GM19239 (cell line): ENCODE measurements at regions not wholly inside any gene's neighbourhood (a gene's known extent, or its start where the extent isn't known, plus 50 kb on each side); places are given as distances from the start of the nearest gene placed in this dataset.
"Not testable (repeated sequence)": the region's sequence is repeated elsewhere in the genome, so short reads cannot be mapped to it uniquely, and the experiment has no call there.

Experiments
- DNase-seq: peaks from one replicate; pipeline ENCODE4 v3.0.0; 2011; ENCODE audit warnings: low spot score; ENCODE audit not compliant: insufficient read length
- FAIRE-seq: peaks from 2 replicates; lab custom pipeline; 2011; peaks lifted over from hg19 to GRCh38; lab: Jason Lieb, UNC

DNA sequence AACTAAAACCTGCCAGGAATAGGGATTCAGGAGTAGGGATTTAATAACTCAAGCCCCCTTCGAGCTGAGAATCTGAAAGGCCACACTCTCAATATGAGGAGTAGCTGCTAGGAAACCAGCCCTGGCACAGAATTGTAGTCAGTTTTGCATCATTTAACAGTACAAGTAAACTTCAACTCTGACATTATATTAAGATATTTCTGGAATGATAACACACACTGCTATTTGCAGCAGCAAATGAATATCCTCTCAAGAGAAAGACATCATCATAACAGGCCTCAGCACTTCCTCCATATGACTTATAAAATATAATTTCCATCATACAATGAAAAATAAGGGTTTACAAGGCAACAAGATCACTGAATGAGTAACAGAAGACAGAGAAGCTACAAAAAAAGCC lies 138.2 kb upstream of the RFX3 start:
- DNase-seq, result no peak
- FAIRE-seq, result no peak

DNA sequence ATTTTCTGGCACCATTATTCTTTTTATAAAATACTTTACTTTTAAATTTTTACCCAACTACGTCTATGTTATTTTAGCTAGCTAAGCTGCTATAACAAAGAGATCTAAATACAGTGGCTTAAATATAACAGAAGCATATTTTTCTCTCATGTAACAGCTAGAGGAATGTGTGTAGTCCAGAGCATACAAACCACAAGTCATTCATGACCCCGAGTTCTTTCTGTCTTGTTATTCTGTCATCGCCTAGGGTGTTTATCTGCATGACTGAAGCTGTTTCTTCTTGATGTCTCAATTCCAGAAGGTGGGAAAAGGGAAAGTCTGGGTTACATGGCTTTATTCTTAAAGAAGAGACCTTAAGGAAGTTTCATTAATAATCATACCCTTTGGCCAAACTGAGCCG lies 136.9 kb upstream of the RFX3 start:
- no peak for FAIRE-seq
- DNase-seq, result no peak

DNA sequence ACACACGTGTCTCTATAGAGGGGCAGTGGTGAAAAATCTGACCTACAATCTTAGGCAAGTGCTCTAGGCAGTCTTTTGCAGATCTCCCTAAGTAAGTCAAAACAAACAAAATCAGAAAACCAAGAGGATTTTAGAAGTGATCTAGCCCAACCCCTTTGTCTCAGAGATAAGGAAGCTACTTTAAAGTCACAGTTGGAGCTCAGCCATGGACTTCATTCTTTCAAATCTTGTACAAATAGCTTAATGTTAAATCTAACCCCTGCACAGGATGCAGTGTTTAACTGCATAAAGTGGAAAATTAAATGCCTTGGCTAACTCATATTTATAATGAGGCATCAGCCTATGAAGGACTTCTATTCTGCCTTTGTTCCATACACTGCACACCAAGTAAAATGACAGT lies 135.1 kb upstream of the RFX3 start:
- FAIRE-seq, result no peak
- DNase-seq, result no peak

DNA sequence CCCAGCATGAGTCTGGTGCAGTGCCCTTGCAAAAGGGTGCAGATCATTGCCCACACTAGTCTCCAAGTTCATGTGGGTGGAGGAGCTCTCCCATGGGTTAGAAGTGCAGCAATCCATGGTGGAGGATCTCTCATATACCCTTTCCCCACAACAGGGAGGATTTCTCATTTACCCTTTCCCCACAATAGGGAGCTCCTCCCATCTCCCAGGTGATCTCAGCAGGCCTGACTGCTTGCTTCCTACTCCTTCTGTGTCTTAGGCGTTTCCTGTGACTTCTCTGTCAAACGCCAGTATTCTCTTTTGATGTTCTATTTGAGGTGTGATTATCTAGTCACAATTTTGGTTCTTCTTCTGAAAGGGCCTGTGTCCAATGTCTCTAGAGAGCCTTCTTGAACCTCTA lies 133.8 kb upstream of the RFX3 start:
- DNase-seq (no peak), FAIRE-seq (no peak)

DNA sequence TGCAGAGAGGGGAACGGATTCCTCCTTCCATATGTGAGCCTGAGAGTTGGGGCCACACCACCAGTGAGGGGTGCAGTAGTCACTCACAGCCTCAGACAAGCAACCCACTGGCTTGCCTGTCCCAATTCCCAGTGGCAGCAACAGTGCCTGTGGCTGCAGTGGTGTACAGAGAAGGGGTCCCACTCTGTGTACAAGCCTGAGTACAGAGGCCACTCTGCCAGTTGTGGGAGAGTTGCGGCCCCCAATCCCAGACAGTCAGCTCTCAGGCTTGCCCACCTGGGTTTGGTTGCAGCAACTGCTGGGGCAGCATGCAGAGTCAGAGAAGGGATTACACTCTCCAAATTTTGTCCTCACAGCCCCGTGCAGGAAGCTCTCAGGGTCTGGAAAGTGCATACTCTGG lies 133.2 kb upstream of the RFX3 start:
- DNase-seq (no peak), FAIRE-seq (no peak)

DNA sequence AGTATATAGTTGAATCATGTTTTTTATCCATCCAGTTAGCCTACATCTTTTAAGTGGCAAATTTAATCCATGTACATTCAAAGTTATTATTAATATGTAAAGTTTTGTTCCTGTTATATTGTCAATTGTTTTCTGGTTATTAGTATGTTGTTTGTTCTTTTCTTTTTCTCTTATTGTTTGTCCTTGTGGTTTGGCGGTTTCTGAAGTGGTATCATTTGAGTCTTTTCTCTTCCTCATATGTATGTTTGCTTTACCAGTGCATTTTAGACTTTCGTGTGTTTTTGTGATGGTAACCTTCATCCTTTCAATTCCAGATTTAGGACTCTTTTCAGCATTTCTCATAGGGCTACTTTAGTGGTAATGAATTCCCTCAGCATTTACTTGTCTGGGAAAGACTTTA lies 130.4 kb upstream of the RFX3 start:
- FAIRE-seq, result no peak
- no peak for DNase-seq

DNA sequence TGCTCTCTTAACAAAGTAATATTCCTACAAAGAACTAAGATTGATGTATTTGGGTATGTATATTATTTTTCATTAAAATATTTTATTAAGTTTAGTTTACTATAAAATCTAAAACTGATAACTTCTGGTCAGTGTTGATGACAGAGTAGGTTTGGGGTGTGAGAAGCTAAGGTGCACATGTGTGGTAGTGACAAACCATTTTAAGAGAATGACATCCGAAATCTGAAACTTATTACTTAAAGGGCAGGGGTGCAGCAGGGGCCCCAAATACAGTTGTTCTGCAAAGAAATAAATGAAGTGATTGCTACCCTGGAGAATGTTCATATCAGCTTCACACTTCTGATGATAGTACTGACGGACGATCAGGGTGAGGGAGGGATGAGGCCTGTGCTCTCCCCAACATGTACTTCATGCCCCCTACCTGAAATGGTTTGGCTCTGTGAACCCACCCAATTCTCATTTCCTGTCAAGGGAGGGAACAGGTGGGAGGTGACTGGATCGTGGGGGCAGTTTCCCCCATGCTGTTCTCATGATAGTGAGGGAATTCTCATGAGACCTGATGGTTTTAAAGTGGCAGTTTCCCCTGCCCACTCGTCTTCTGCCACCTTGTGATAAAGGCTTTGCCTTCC lies 125.3 kb upstream of the RFX3 start:
- DNase-seq (no peak), FAIRE-seq (peak; percentile 77)

DNA sequence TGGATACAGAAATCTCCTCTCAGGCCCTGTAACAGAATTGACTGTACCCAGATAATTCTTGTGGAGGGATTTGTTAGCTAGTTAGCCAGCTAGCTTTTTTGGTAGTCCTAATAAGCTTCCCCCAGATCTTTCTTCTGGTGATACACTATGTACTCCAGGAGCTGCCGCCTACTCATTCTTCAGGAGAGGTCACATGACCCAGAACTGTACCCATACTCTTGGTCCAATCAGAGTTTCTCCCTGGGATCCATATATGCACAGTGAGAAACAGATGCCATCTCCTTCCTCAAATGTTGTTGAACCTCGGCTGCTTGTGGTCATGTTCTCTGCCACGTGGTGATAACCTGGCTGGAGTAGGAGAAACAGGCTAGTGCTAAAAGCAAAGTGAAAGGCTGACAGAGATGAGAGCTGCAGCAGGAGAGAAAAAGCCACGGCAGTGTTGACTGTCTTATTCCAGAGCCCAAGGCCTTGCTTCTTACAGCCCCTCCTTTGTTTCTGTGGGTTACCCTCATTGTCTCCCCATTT lies 123.0 kb upstream of the RFX3 start:
- FAIRE-seq (no peak), DNase-seq (no peak)

DNA sequence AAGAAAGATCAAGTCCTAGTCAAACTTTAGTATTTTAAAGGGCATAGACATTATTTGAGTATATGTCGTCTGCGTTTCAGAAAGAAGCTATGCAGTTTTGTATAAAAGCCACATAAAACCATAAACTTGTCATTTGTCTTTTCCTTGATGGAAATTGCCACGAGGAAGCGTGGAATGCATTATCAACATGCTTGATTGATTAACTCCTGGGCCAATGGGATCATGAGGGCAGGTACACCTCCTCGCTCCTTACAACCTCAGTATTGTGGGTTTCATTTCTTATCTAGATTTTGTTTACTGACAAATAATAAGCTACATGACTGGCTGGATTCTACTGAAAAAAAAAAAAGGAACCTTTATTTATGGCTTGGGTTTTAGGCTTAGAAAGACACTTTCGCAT lies 122.5 kb upstream of the RFX3 start:
- FAIRE-seq, result peak; percentile 47
- DNase-seq, result no peak

DNA sequence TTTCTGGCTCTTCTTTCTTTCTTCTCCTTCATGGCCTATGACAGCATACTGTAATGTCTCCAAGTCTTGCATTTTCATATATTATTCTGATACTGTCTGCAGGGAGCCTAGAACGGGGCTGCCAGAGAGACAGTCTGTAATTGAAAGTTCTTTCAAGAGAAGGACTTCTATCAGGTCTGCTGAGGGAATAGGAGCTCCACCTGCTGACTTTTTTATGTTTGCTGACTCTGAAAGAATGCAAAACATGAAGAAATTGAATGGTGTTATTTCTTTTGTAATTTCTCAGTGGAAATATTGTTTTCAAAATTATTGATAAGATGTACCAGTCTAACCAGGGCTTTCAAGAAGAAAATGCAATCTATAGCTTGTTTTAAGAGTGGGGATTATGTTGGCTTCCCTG lies 121.9 kb upstream of the RFX3 start:
- FAIRE-seq, result no peak
- DNase-seq, result no peak

DNA sequence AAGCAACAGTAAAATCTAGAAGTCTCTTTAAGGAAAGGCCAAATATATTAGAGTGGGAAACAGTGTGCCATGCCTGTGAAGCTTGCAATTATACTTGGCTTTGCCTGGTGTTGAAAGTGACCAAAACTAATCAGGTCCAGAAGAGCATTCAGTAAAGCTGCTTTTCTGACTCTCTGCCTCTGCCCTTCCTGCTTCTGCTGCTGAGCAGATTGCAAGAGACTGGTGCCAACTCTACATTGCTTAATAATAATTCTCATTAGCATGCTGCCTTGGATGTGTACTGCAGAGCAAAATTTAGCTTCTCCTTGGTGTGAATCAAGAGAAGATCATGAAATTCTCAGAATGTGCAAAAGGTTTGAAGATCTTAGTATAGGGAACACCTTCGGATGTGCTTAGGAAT lies 120.4 kb upstream of the RFX3 start:
- DNase-seq (no peak), FAIRE-seq (no peak)

DNA sequence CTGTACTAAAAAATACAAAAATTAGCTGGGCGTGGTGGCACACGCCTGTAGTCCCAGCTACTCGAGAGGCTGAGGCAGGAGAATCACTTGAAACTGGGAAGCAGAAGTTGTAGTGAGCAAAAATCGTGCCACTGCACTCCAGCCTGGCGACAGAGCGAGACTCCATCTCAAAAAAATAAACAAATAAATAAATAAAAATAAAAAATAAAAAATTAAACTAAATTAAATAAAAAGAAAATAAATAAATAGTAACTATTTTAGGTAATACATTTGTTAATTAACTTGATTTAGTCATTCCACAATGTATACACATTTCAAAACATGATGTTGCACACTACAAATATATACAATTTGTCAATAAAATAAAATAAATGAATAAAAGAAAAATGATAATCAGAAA lies 116.3 kb upstream of the RFX3 start:
- FAIRE-seq, DNase-seq: not testable (repeated sequence)

DNA sequence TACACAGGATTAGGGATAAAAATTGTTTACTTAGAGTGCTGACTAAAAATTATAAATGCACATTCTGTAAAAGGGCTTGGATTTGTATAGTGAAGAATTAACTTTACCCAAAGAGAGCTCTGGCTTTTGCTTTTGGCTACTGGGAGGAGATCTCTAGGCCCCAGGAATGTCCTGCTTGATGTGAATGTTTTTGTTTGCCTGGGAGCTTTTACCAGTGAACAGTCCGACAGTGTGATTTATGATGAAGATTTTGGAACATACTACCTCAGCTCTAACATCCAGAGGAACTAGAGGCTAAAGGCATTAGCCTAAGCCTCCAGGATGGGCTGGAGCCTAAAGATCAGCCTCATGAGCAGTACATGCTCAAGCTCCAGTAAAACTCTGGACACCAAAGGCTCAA lies 103.7 kb upstream of the RFX3 start:
- DNase-seq (no peak), FAIRE-seq (no peak)

DNA sequence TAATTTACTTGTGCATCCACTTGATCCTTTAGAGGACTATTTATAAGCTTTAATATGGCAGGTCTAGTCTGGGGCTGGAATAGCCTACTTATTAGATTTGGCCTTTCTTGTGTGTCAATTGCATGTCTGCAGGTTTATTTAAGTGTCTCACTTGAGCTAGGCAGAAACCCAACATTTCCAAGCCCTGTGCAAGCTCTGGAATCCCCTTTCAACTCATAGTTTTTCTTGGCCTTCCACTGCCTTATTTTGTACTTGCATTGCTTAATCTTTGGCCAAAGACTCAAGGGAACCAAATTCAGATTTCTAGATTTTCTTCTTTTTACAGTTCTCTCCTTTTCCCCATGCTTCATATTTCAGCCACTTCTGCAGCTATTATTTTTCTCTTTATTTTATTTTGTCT lies 102.4 kb upstream of the RFX3 start:
- DNase-seq (no peak), FAIRE-seq (no peak)

DNA sequence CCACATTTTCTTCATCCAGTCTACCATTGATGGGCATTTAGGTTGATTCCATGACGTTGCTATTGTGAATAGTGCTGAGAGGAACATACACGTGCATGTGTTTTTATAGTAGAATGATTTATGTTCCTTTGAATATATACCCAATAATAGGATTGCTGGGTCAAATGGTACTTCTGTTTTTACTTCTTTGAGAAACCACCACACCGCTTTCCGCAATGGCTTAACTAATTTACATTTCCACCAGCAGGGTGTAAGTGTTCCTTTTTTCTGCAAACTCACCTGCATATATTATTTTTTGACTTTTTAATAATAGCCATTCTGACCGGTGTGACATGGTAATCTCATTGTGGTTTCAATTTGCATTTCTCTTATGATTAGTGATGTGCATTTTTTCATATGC lies 82.2 kb upstream of the RFX3 start:
- peak; percentile 58 for FAIRE-seq

DNA sequence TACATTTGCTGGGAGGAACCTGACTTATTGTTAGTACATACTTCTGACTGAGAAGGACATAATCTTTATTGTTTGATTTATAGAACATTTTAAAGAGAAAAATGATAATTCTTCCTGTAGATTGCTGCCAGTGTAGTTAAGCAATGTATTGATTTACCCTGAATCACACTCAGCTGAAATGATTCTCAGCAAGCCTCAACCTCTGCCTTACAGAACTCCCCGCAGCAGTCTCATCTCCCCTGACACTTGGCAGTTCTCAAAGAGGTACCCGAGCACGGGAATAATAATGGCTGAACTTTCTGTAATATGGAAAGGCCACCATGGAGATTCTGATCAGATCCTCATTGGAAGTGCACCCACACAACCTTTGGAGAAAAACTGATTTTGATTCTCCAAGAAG lies 74.9 kb upstream of the RFX3 start:
- DNase-seq, result no peak
- FAIRE-seq, result no peak

More for the DNA sequence above, 82.2 kb upstream of the RFX3 start:
- no peak for DNase-seq

DNA sequence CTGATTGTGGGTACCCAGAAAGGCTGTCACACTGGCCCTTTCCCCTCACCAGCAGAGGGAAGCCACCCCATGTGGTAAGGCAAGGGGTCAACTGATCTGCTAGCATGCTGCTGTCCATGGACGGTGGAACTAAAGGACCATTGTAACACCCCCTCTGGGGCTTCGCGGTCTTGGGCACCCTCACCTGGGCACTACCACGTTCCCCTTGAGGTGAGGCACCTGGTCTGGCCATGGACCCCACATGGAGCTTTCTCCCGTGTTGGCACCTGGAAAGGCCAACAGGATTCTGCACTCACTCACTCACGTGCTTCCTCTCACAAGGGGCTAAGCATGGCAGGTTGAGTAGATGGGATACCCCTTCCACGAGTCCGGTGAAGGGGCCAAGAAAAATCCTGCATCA lies 72.0 kb upstream of the RFX3 start:
- FAIRE-seq (no peak), DNase-seq (no peak)

DNA sequence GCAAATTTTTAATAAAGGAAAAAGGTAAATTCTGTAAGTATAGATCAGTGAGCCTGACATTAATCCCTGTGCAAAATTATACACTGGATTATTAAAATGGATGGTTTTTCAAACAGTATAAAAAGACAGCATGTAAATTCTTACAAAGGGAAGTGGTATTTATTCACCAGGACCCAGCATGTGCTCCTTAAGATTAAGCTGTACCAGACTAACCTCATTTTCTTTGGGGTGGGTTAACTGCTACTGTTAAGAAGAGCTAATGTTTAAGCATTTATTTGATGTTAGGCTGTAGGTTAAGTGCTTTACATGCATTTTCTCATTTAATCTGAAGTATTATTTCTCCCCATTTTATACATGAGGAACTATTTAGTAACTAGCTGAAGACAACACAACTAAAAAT lies 60.3 kb upstream of the RFX3 start:
- no peak for FAIRE-seq
- no peak for DNase-seq

DNA sequence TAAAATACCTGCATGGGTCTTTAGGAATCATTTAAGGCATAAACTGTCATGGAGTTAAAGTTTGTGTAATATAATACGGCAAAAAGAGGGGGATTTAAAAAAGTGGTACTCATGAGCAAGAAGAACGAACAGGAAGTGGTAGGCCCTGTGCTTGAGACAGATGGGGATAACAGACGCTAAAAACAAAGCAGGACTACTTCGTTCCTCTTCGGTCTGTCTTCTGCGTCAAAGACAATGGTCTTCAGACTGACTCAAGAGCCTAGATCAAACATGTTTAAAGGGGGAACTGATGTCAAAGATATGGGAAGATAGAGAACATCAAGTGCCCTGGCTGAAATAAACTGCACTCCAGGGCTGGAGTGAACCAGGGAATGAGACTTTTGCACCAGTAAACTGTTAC lies 59.8 kb upstream of the RFX3 start:
- FAIRE-seq (no peak), DNase-seq (no peak)

DNA sequence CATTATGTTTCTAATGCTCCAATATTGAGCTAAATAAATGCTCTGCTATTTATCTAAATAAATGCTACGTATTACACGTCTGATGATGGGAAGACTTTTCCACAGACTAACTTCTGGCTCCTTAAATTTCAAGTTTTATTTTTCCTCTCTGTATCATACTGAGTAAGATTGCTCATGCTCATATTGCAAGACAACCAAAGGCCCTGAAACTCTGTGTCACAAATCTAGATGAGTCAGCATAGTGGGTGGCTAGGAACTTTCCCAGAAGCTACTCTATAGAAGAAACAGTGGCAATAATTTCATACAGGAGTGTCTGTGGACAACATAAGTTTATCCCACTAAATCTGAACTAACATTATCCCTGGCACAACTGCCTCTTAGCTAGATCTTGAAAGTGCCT lies 53.0 kb upstream of the RFX3 start:
- DNase-seq (no peak), FAIRE-seq (no peak)

DNA sequence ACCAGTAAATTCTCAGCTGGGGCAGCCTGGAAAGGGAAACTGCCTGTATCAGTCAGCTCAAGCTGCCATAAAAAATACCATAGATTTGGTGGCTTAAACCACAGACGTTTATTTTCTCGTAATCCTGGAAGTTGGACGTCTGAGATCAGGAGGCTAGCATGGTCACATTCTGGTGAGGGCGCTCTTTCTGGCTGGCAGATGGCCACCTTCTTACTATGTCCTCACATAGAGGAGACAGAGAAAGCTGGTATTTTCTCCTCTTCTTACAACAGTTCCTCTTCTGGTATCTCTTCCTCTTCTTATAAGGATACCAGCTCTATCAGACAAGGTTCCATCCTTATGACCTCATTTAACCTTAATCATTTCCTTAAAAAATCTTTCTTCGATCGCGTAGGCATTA lies 50.5 kb upstream of the RFX3 start:
- DNase-seq (no peak), FAIRE-seq (no peak)

DNA sequence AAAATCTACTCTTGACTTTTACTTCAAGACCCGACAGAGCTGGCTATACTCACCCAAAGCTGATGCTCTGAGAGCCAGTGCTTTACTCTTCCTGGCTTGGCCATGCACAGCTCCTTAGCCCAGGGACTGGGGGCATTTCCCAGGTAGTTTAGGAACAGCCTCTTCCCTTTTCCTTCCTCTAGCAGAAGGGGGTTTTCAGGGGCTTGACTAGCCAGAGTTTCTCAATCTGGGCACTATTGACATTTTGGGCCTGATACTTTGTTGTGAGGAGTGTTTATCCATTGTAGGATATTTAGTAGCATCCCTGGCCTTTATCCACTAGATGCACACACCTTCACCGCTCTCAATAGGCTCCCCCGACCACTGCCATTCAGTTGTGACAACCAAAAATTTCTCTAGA lies 50.0 kb upstream of the RFX3 start:
- no peak for FAIRE-seq
- DNase-seq, result no peak
